ENCODE measurements at regions not wholly inside any gene's neighbourhood (a gene's known extent, or its start where the extent isn't known, plus 50 kb on each side); places are given as distances from the start of the nearest gene placed in this dataset.

DNA sequence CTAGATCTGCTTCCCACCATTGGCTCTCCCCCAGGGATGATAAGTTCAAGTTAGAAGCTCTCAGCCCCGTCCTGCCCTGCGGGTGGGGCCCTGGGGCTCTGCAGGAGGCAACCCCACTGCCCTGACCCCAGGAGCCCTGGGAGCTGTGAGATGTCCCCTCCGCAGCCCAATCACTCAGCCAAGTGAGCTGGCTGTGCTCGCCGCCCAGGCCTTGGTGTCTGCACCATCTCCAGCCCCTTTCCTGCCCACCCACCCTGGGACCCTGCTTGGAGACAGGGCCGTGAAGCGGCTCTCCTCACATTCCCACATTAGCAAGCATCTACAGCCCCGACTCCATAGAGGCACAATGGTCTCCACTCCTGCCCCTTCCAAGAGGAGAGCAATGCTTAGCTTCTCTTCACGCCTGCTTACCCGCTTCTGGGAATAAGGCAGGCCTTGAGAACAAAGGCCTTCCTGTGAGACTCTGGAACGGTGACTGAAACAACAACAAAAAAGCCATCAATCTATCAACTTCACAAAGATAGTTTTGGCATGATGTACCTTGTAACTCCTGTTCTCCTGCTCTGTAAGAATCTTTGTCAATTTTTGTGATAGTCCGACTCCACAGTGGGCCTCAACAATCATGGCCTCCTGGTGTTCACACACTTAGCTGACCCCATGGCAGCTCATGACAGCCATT lies 67.7 kb downstream of the FOXL3 start:
- Histone ChIP-seq H3K79me1 (ENCODE audit: insufficient read depth, low read depth, low read length, poor library complexity, severe bottlenecking) (no peaks in the 10 kb centered on the region), H2AK5ac (ENCODE audit: insufficient read length, low read length) (no peak overlapping the region), H3K9me3 (ENCODE audit: control insufficient read depth, low read depth, low read length) (no peaks in the 10 kb centered on the region), H3T11ph (ENCODE audit: low read length) (no peak overlapping the region), H2BK5ac (ENCODE audit: insufficient read length, low read length) (no peak overlapping the region), H3K23ac (ENCODE audit: insufficient read length, low read depth, low read length) (no peak overlapping the region), H3K79me2 (ENCODE audit: insufficient read depth, low read length) (no peaks in the 10 kb centered on the region), H3K27ac (ENCODE audit: insufficient read length, low read depth, low read length) (no peak overlapping the region), H3K23me2 (ENCODE audit: insufficient read length, low read depth, low read length, poor library complexity, severe bottlenecking) (no peaks in the 10 kb centered on the region), H4K8ac (replicated peaks; ENCODE audit: insufficient read length, low read depth, low read length) (no peak overlapping the region), H2BK20ac (ENCODE audit: low read depth, low read length, poor library complexity, severe bottlenecking) (no peak overlapping the region), H2AFZ (ENCODE audit: low read length) (no peak overlapping the region), H3K14ac (ENCODE audit: insufficient read depth, low read length) (no peak overlapping the region), H2BK15ac (ENCODE audit: low read depth, low read length) (no peak overlapping the region), H3K4me2 (ENCODE audit: insufficient read depth, insufficient read length, low read length) (no peak overlapping the region), H4K91ac (ENCODE audit: insufficient read length, low read depth, low read length) (no peak overlapping the region), H2BK120ac (ENCODE audit: low read depth, low read length, poor library complexity, severe bottlenecking) (no peak overlapping the region), H3K9ac (ENCODE audit: extremely low read depth, insufficient read length, low read length) (no peak overlapping the region), H4K20me1 (ENCODE audit: control insufficient read depth, insufficient read depth, insufficient read length) (peaks cover under 1% of the 10 kb centered on the region), H3K4me1 (ENCODE audit: insufficient read depth, low read length) (no peaks in the 10 kb centered on the region), H3K27me3 (ENCODE audit: insufficient read depth, low read length) (peaks cover 7% of the 10 kb centered on the region; the same call in 1 of the 2 replicates), H3K4ac (ENCODE audit: low read depth, low read length) (no peak overlapping the region), H4K5ac (ENCODE audit: insufficient read length, low read depth, low read length) (no peak overlapping the region), H3K18ac (ENCODE audit: insufficient read length, low read depth, low read length) (no peak overlapping the region), H2BK12ac (ENCODE audit: insufficient read length, low read depth, low read length) (no peak overlapping the region), H3K56ac (ENCODE audit: insufficient read length, low read depth, low read length) (no peak overlapping the region)
- Mint-ChIP-seq H3K4me1 (peaks cover 3 to 19% of the 10 kb centered on the region in 2 experiments; a peak in 3 of 4 replicates), H3K27me3 (ENCODE audit: low read depth) (peaks cover 13% of the 10 kb centered on the region), H3K4me3 (no peak overlapping the region), H3K36me3 (ENCODE audit: insufficient read depth in 1 of 3, low read depth in 3 of 3) (no peaks in the 10 kb centered on the region; a peak in 1 of 7 replicates), H3K27ac (no peak overlapping the region), H3K9me3 (no peaks in the 10 kb centered on the region; a peak in 2 of 5 replicates)
- DNase-seq, result no peak
- TF ChIP-seq, protein P1, sequence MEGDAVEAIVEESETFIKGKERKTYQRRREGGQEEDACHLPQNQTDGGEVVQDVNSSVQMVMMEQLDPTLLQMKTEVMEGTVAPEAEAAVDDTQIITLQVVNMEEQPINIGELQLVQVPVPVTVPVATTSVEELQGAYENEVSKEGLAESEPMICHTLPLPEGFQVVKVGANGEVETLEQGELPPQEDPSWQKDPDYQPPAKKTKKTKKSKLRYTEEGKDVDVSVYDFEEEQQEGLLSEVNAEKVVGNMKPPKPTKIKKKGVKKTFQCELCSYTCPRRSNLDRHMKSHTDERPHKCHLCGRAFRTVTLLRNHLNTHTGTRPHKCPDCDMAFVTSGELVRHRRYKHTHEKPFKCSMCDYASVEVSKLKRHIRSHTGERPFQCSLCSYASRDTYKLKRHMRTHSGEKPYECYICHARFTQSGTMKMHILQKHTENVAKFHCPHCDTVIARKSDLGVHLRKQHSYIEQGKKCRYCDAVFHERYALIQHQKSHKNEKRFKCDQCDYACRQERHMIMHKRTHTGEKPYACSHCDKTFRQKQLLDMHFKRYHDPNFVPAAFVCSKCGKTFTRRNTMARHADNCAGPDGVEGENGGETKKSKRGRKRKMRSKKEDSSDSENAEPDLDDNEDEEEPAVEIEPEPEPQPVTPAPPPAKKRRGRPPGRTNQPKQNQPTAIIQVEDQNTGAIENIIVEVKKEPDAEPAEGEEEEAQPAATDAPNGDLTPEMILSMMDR (conservative IDR thresholded peaks at IDR 0.05), result no peak
- WGBS (ENCODE audit: extremely low coverage, insufficient read length, low lambda C conversion rate), result no CpG with 5 or more reads among the region's 12 CpGs
